ENCODE measurements at regions not wholly inside any gene's neighbourhood (a gene's known extent, or its start where the extent isn't known, plus 50 kb on each side); places are given as distances from the start of the nearest gene placed in this dataset.

DNA sequence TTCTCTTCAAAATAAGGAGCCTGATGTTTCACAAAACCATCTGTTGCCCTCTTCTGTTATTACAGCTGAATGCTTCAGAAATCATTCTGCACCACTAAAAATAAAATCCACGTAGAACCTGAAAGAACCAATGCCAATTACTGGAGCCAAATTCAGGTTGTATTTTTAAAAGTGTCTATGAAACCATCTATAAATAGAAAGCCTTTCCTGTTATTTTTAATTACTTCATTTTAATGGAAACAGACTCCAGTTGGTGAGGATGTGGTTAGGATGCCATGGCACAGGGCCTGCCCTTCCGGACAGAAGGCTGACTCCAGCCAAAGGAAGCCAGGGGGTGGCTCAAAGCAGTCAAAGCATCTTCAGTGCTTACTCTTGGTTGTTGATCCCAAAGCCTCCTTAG, 119.8 kb downstream of the TENT4A start:
- Histone ChIP-seq H3K27ac (ENCODE audit: low read depth in 1 of 2, low read length in 2 of 2) (no peak overlapping the region), H3K79me2 (ENCODE audit: insufficient read depth, low read length) (no peaks in the 10 kb centered on the region), H3K4me2 (replicated peaks; ENCODE audit: extremely low read depth, low read length, poor library complexity, severe bottlenecking) (no peak overlapping the region), H3K36me3 (replicated peaks in 1 of 2; ENCODE audit: control insufficient read depth in 1 of 2, insufficient read depth in 2 of 2, low read length in 2 of 2) (no peaks in the 10 kb centered on the region), H3K4me1 (ENCODE audit: control insufficient read depth in 1 of 2, insufficient read depth in 2 of 2, low read length in 2 of 2) (no peaks in the 10 kb centered on the region), H3K9me3 (replicated peaks in 1 of 2; ENCODE audit: control insufficient read depth in 1 of 2, insufficient read depth in 1 of 2, low read length in 2 of 2) (peaks cover 5 to 21% of the 10 kb centered on the region in 2 donors), H2AFZ (ENCODE audit: insufficient read depth, low read depth, low read length, poor library complexity, severe bottlenecking) (no peak overlapping the region), H3K4me3 (replicated peaks in 1 of 3; ENCODE audit: low read depth in 2 of 3, low read length in 3 of 3) (no peak overlapping the region), H3K27me3 (ENCODE audit: control insufficient read depth in 2 of 2, insufficient read depth in 2 of 2, low read length in 2 of 2) (no peaks in the 10 kb centered on the region), H4K20me1 (ENCODE audit: insufficient read depth, low read length) (no peaks in the 10 kb centered on the region), H3K9ac (ENCODE audit: insufficient read depth, low read length, poor library complexity, severe bottlenecking) (no peak overlapping the region)
- no peak for TF ChIP-seq CTCF (IDR thresholded peaks at IDR 0.05)
- peaks cover 5 to 16% (median 9%) of the 10 kb centered on the region in 7 donors for H3K9me3 Mint-ChIP-seq
- DNase-seq = no peak
- WGBS (ENCODE audit: insufficient coverage) = no CpG with 5 or more reads among the region's 2 CpGs
- peaks cover 19% of the 10 kb centered on the region for H3K4me1 Mint-ChIP-seq
- H3K27me3 Mint-ChIP-seq (ENCODE audit: low read depth in 3 of 3) = peaks cover 2% of the 10 kb centered on the region in 3 donors
- no peak overlapping the region for H3K27ac Mint-ChIP-seq
- no peaks in the 10 kb centered on the region for H3K36me3 Mint-ChIP-seq
- no peak overlapping the region for H3K4me3 Mint-ChIP-seq
- intact Hi-C loops (cut with micrococcal nuclease) = no loop called here

- Histone ChIP-seq H3K9me3 (replicated peaks in 1 of 2; ENCODE audit: control insufficient read depth in 1 of 2, insufficient read depth in 1 of 2, low read length in 2 of 2) (peaks cover 5 to 21% of the 10 kb centered on the region in 2 donors), H3K27me3 (ENCODE audit: control insufficient read depth in 2 of 2, insufficient read depth in 2 of 2, low read length in 2 of 2) (no peaks in the 10 kb centered on the region), H3K79me2 (ENCODE audit: insufficient read depth, low read length) (no peaks in the 10 kb centered on the region), H4K20me1 (ENCODE audit: insufficient read depth, low read length) (no peaks in the 10 kb centered on the region), H3K4me1 (ENCODE audit: control insufficient read depth in 1 of 2, insufficient read depth in 2 of 2, low read length in 2 of 2) (no peaks in the 10 kb centered on the region), H3K27ac (ENCODE audit: low read depth in 1 of 2, low read length in 2 of 2) (no peak overlapping the region), H3K4me2 (replicated peaks; ENCODE audit: extremely low read depth, low read length, poor library complexity, severe bottlenecking) (no peak overlapping the region), H3K9ac (ENCODE audit: insufficient read depth, low read length, poor library complexity, severe bottlenecking) (no peak overlapping the region), H3K36me3 (replicated peaks in 1 of 2; ENCODE audit: control insufficient read depth in 1 of 2, insufficient read depth in 2 of 2, low read length in 2 of 2) (no peaks in the 10 kb centered on the region), H2AFZ (ENCODE audit: insufficient read depth, low read depth, low read length, poor library complexity, severe bottlenecking) (no peak overlapping the region), H3K4me3 (replicated peaks in 1 of 3; ENCODE audit: low read depth in 2 of 3, low read length in 3 of 3) (no peak overlapping the region)
- H3K4me3 Mint-ChIP-seq = no peak overlapping the region
- H3K4me1 Mint-ChIP-seq = peaks cover 15% of the 10 kb centered on the region
- peaks cover 2% of the 10 kb centered on the region in 3 donors for H3K27me3 Mint-ChIP-seq (ENCODE audit: low read depth in 3 of 3)
- no peak for DNase-seq
- TF ChIP-seq CTCF (IDR thresholded peaks at IDR 0.05) = no peak
- intact Hi-C loops (cut with micrococcal nuclease) = no loop called here
- peak overlapping the region in 1 of 7 donors; percentile 10 for H3K27ac Mint-ChIP-seq
- no peaks in the 10 kb centered on the region for H3K36me3 Mint-ChIP-seq
- peaks cover 5 to 16% (median 9%) of the 10 kb centered on the region in 7 donors for H3K9me3 Mint-ChIP-seq
- WGBS (ENCODE audit: insufficient coverage) = 83% methylated on average over 1 of the region's 1 CpG
These were observed 120.2 kb downstream of the TENT4A start for GRCh38 chr5:6833406-6833805.
